GM19351 (cell line): ENCODE measurements at regions not wholly inside any gene's neighbourhood (a gene's known extent, or its start where the extent isn't known, plus 50 kb on each side); places are given as distances from the start of the nearest gene placed in this dataset.

ENCODE experiments used
- ATAC-seq: cut with Tn5 transposase; IDR thresholded peaks from one replicate; pipeline ENCODE4 v1.9.1; 2021; ENCODE audit warnings: mild to moderate bottlenecking, moderate library complexity; ENCODE audit not compliant: unreplicated experiment

GRCh38 chr15:96878129-96878528 lies 547.6 kb downstream of the NR2F2 start:
- ATAC-seq: no peak

- ATAC-seq: no peak
These were observed 551.7 kb downstream of the NR2F2 start for GRCh38 chr15:96882121-96882772.

GRCh38 chr15:96887730-96888129 lies 557.2 kb downstream of the NR2F2 start:
- no peak for ATAC-seq

- no peak for ATAC-seq
These were observed 558.3 kb downstream of the NR2F2 start for GRCh38 chr15:96888764-96889163.

GRCh38 chr15:96889734-96890480 lies 559.4 kb downstream of the NR2F2 start:
- ATAC-seq: peak; percentile 49

- no peak for ATAC-seq
These were observed 560.5 kb downstream of the NR2F2 start for GRCh38 chr15:96891046-96891445.

GRCh38 chr15:96893159-96893906 lies 562.8 kb downstream of the NR2F2 start:
- no peak for ATAC-seq

GRCh38 chr15:96894659-96895058 lies 564.2 kb downstream of the NR2F2 start:
- ATAC-seq: no peak

GRCh38 chr15:96896766-96897165 lies 566.3 kb downstream of the NR2F2 start:
- peak; percentile 58 for ATAC-seq

- ATAC-seq: no peak
These were observed 583.6 kb downstream of the NR2F2 start for GRCh38 chr15:96914081-96914480.

- ATAC-seq: no peak
These were observed 586.2 kb downstream of the NR2F2 start for GRCh38 chr15:96916750-96917149.

GRCh38 chr15:96924570-96924969 lies 594.1 kb downstream of the NR2F2 start:
- no peak for ATAC-seq

GRCh38 chr15:96947296-96948229 lies 617.1 kb downstream of the NR2F2 start:
- no peak for ATAC-seq

GRCh38 chr15:96948981-96949380 lies 618.5 kb downstream of the NR2F2 start:
- ATAC-seq: no peak

- ATAC-seq: no peak
These were observed 628.2 kb downstream of the NR2F2 start for GRCh38 chr15:96958721-96959120.

GRCh38 chr15:96959501-96959900 lies 629.0 kb downstream of the NR2F2 start:
- no peak for ATAC-seq

- no peak for ATAC-seq
These were observed 630.4 kb downstream of the NR2F2 start for GRCh38 chr15:96960711-96961480.

- no peak for ATAC-seq
These were observed 636.1 kb downstream of the NR2F2 start for GRCh38 chr15:96966554-96966953.

- no peak for ATAC-seq
These were observed 639.5 kb downstream of the NR2F2 start for GRCh38 chr15:96969732-96970710.
